IMR-90 (cell line): ENCODE measurements at regions not wholly inside any gene's neighbourhood (a gene's known extent, or its start where the extent isn't known, plus 50 kb on each side); places are given as distances from the start of the nearest gene placed in this dataset.
"Not testable (repeated sequence)": the region's sequence is repeated elsewhere in the genome, so short reads cannot be mapped to it uniquely, and the experiment has no call there.

Source experiments
- ATAC-seq: fragments of 200-7000 bp; cut with Tn5 transposase; 2 replicates; pipeline ENCODE4 v1.9.1; 2020; ENCODE audit warnings: low read depth, mild to moderate bottlenecking, moderate library complexity
- BruUV-seq: library from RNA; stranded (reverse); fragments of 400-500 nt; replicated peaks from 2 replicates; lab custom pipeline; 2021; lab: Mats Ljungman, UMichigan
- CTCF ChIA-PET: fragments of 300-600 bp; formaldehyde crosslinking; extraction: SDS; loops from one replicate; lab custom pipeline; 2021; ENCODE audit warnings: antibody characterized with exemption; lab: Yijun Ruan, JAX
- POLR2A ChIA-PET: fragments of 300-600 bp; sonication (Branson Sonifier 250); formaldehyde crosslinking; loops from one replicate; lab custom pipeline; 2022; ENCODE audit warnings: antibody characterized with exemption; ENCODE audit not compliant: unreplicated experiment; lab: Charles Lee
- DNase-seq: peaks from one replicate; pipeline ENCODE4 v3.0.0; 2013
- H2AFZ ChIP-seq: replicated peaks from 2 replicates; pipeline ENCODE3; 2013; ENCODE audit warnings: low read length, mild to moderate bottlenecking; ENCODE audit not compliant: poor library complexity
- H2AK5ac ChIP-seq: 2 replicates; pipeline ENCODE4 v1.6.1; 2013; ENCODE audit warnings: low read depth, low read length, inconsistent platforms
- H2AK9ac ChIP-seq: replicated peaks from 2 replicates; pipeline ENCODE3; 2013; ENCODE audit warnings: mild to moderate bottlenecking, low read depth, low read length, moderate library complexity; ENCODE audit not compliant: poor library complexity
- H2BK120ac ChIP-seq: 2 replicates; pipeline ENCODE4 v1.6.1; 2013; ENCODE audit warnings: low read depth, low read length, inconsistent platforms
- H2BK15ac ChIP-seq: 3 replicates; pipeline ENCODE4 v1.6.1; 2013; ENCODE audit warnings: low read depth, low read length, inconsistent platforms
- H2BK20ac ChIP-seq: 2 replicates; pipeline ENCODE4 v1.6.1; 2013; ENCODE audit warnings: low read depth, mild to moderate bottlenecking, inconsistent platforms, low read length, moderate library complexity
- H2BK5ac ChIP-seq: 2 replicates; pipeline ENCODE4 v1.6.1; 2013; ENCODE audit warnings: mild to moderate bottlenecking, low read depth, low read length, inconsistent platforms; ENCODE audit not compliant: poor library complexity, severe bottlenecking
- H3K14ac ChIP-seq: replicated peaks from 2 replicates; pipeline ENCODE4 v1.6.1; 2013; ENCODE audit warnings: low read depth, low read length, inconsistent platforms
- H3K18ac ChIP-seq: 2 replicates; pipeline ENCODE4 v1.6.1; 2013; ENCODE audit warnings: low read depth, low read length, control low read depth
- H3K23ac ChIP-seq: 2 replicates; pipeline ENCODE4 v1.6.1; 2013; ENCODE audit warnings: low read depth, low read length, inconsistent platforms
- H3K27ac ChIP-seq: 2 replicates; pipeline ENCODE4 v1.5.1; 2013; ENCODE audit warnings: mild to moderate bottlenecking, control low read depth, low read length; ENCODE audit not compliant: insufficient read depth
- H3K27me3 ChIP-seq: 2 replicates; pipeline ENCODE4 v1.6.1; 2013; ENCODE audit warnings: low read length; ENCODE audit not compliant: control insufficient read depth, insufficient read depth
- H3K36me3 ChIP-seq: 2 replicates; pipeline ENCODE4 v1.6.1; 2013; ENCODE audit warnings: low read length, mixed read lengths; ENCODE audit not compliant: control insufficient read depth, insufficient read depth
- H3K4ac ChIP-seq: 2 replicates; pipeline ENCODE4 v1.6.1; 2013; ENCODE audit warnings: low read depth, low read length, inconsistent platforms
- H3K4me1 ChIP-seq: 2 replicates; pipeline ENCODE4 v1.6.1; 2013; ENCODE audit warnings: low read length, mixed read lengths; ENCODE audit not compliant: control insufficient read depth, insufficient read depth
- H3K4me2 ChIP-seq: 2 replicates; pipeline ENCODE4 v1.6.1; 2013; ENCODE audit warnings: low read depth, mild to moderate bottlenecking, control low read depth, low read length, moderate library complexity
- H3K4me3 ChIP-seq: 2 replicates; pipeline ENCODE4 v1.5.1; 2013; ENCODE audit warnings: low read depth, mild to moderate bottlenecking, control low read depth, low read length, moderate library complexity; ENCODE audit not compliant: insufficient read depth
- H3K56ac ChIP-seq: 2 replicates; pipeline ENCODE4 v1.6.1; 2013; ENCODE audit warnings: low read length, inconsistent platforms; ENCODE audit not compliant: insufficient read depth; ENCODE audit errors: extremely low read depth
- H3K79me1 ChIP-seq, 2 experiments: 2 replicates each; pipeline ENCODE4 v1.6.1; 2013; ENCODE audit warnings: low read length in 2 of 2, inconsistent platforms in 1 of 2, low read depth in 1 of 2
- H3K9ac ChIP-seq: 2 replicates; pipeline ENCODE4 v1.6.1; 2013; ENCODE audit warnings: low read depth, low read length, control low read depth
- H3K9me1 ChIP-seq: 2 replicates; pipeline ENCODE4 v1.6.1; 2013; ENCODE audit warnings: low read length, inconsistent platforms; ENCODE audit not compliant: insufficient read depth
- H3K9me3 ChIP-seq: 2 replicates; pipeline ENCODE4 v1.6.1; 2013; ENCODE audit warnings: low read length; ENCODE audit not compliant: control insufficient read depth, insufficient read depth
- H4K20me1 ChIP-seq: 2 replicates; pipeline ENCODE4 v1.6.1; 2013; ENCODE audit warnings: low read length, inconsistent platforms; ENCODE audit not compliant: insufficient read depth
- H4K5ac ChIP-seq: 2 replicates; pipeline ENCODE4 v1.6.1; 2013; ENCODE audit warnings: mild to moderate bottlenecking, low read depth, low read length, control low read depth
- H4K8ac ChIP-seq, 2 experiments: 2 replicates each; pipeline ENCODE4 v1.6.1; 2013; ENCODE audit warnings: low read depth in 2 of 2, low read length in 2 of 2, control low read depth in 1 of 2, inconsistent platforms in 1 of 2
- H4K91ac ChIP-seq: 2 replicates; pipeline ENCODE4 v1.6.1; 2013; ENCODE audit warnings: low read depth, low read length, inconsistent platforms; ENCODE audit not compliant: insufficient read depth
- WGBS, 2 experiments: methylation state at CpG; one replicate each; pipeline versions ENCODE4 v1.1.5 to v1.1.7; 2013; ENCODE audit warnings: missing lambda C conversion rate in 2 of 2; ENCODE audit not compliant: insufficient read length in 1 of 2; ENCODE audit errors: extremely low coverage in 2 of 2; 5-methylcytosine and 5-hydroxymethylcytosine counted together
- dilution Hi-C: fragments of 300-500 bp; cut with HindIII; formaldehyde crosslinking; loops from one replicate; pipeline ENCODE4 v1.14.3; 2018; ENCODE audit warnings: low sequenced_read_pairs; ENCODE audit not compliant: unreplicated experiment
- in situ Hi-C: fragments of 300-500 bp; cut with MboI; formaldehyde crosslinking; loops from 3 replicates; pipeline ENCODE4 v1.14.3; 2019; ENCODE audit warnings: low sequenced_read_pairs, inconsistent platforms, mixed read lengths
- intact Hi-C: fragments of 100-400 bp; cut with micrococcal nuclease; formaldehyde crosslinking; loops from 2 replicates; pipeline ENCODE4 v1.10.0; 2022

DNA sequence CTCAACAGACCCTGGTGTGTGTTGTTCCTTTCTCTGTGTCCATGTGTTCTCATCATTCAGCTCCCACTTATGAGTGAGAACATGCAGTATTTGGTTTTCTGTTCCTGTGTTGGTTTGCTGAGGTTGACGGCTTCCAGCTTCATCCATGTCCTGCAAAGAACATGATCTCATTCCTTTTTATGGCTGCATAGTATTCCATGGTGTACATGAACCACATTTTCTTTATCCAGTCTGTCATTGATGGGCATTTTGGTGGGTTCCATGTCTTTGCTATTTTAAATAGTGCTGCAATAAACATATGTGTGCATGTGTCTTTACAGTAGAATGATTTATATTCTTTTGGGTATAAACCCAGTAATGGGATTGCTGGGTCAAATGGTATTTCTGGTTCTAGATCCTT lies 88.9 kb downstream of the BTG1 start:
- H3K36me3 ChIP-seq, H3K4me3 ChIP-seq, H2BK20ac ChIP-seq, H3K27me3 ChIP-seq, in situ Hi-C loops, BruUV-seq, H3K4ac ChIP-seq, H3K18ac ChIP-seq, H2AK5ac ChIP-seq, H3K9me1 ChIP-seq, H4K5ac ChIP-seq, H3K23ac ChIP-seq, DNase-seq, H4K20me1 ChIP-seq, CTCF ChIA-PET, H2AFZ ChIP-seq, ATAC-seq, H4K91ac ChIP-seq, H3K56ac ChIP-seq, H2BK15ac ChIP-seq, POLR2A ChIA-PET, H3K14ac ChIP-seq, H2BK120ac ChIP-seq, H3K9ac ChIP-seq, intact Hi-C loops, H3K79me1 ChIP-seq, dilution Hi-C loops, H2BK5ac ChIP-seq, H3K27ac ChIP-seq, H2AK9ac ChIP-seq, H3K4me1 ChIP-seq, H3K9me3 ChIP-seq, H3K4me2 ChIP-seq, H4K8ac ChIP-seq: not testable (repeated sequence)
- WGBS, 2 experiments, result 100% methylated on average over 1 of the region's 1 CpG; no CpG with 5 or more reads in 1 of the 2 experiments
